Endothelial cell of umbilical vein (primary cell): ENCODE measurements at regions not wholly inside any gene's neighbourhood (a gene's known extent, or its start where the extent isn't known, plus 50 kb on each side); places are given as distances from the start of the nearest gene placed in this dataset.

Experiments
- BruUV-seq: library from RNA; stranded (reverse); fragments of 400-500 nt; replicated peaks from 2 replicates; lab custom pipeline; 2021; lab: Mats Ljungman, UMichigan
- CTCF ChIA-PET: fragments of 300-600, 350-600 bp; sonication (Branson Sonifier 250); formaldehyde crosslinking; loops from one replicate; lab custom pipeline; 2021; ENCODE audit warnings: antibody characterized with exemption, inconsistent platforms; lab: Charles Lee
- POLR2A ChIA-PET: fragments of 300-600, 350-600 bp; sonication (Branson Sonifier 250); formaldehyde crosslinking; loops from one replicate; lab custom pipeline; 2021; ENCODE audit warnings: antibody characterized with exemption, inconsistent platforms; lab: Charles Lee
- DNase-seq: peaks from one replicate; pipeline ENCODE4 v3.0.0-alpha.2; 2011; ENCODE audit warnings: low read depth, low spot score
- FAIRE-seq: peaks from 2 replicates; lab custom pipeline; 2011; peaks lifted over from hg19 to GRCh38; lab: Jason Lieb, UNC
- H2AFZ ChIP-seq: 2 replicates; pipeline ENCODE4 v1.6.0; 2012; ENCODE audit warnings: low read depth, low read length, control low read depth, inconsistent platforms
- H3K27ac ChIP-seq: 2 replicates; pipeline ENCODE4 v1.5.1; 2011; ENCODE audit warnings: low read depth, mild to moderate bottlenecking, control low read depth, low read length, moderate library complexity; ENCODE audit not compliant: insufficient read depth
- H3K27me3 ChIP-seq, 2 experiments: 2 replicates each; pipeline versions ENCODE4 v1.6.0 to v1.6.1; 2011; ENCODE audit warnings: low read length in 2 of 2, mixed read lengths in 1 of 2; ENCODE audit not compliant: control insufficient read depth in 2 of 2, insufficient read depth in 2 of 2
- H3K36me3 ChIP-seq, 2 experiments: 2 replicates in 1 of 2; 3 replicates in 1 of 2; pipeline ENCODE4 v1.5.1; 2011; ENCODE audit warnings: low read length in 2 of 2, mild to moderate bottlenecking in 1 of 2, moderate library complexity in 1 of 2; ENCODE audit not compliant: control insufficient read depth in 2 of 2, insufficient read depth in 2 of 2; ENCODE audit errors: extremely low read depth in 1 of 2
- H3K4me1 ChIP-seq: 3 replicates; pipeline ENCODE4 v1.5.1; 2011; ENCODE audit warnings: mild to moderate bottlenecking, low read length; ENCODE audit not compliant: control insufficient read depth, insufficient read depth; ENCODE audit errors: extremely low read depth
- H3K4me2 ChIP-seq: 2 replicates; pipeline ENCODE4 v1.6.1; 2011; ENCODE audit warnings: low read length, control low read depth, mixed read lengths; ENCODE audit not compliant: insufficient read depth
- H3K4me3 ChIP-seq, 3 experiments: fragments of 200-600 bp in 1 of 3; sonication (generic), shearing (Covaris generic) in 1 of 3; replicated peaks in 1 of 3; 2 replicates each; pipeline ENCODE4 v1.5.1; 2011 to 2016; ENCODE audit warnings: control low read depth in 3 of 3, low read length in 3 of 3, mild to moderate bottlenecking in 2 of 3, inconsistent platforms in 1 of 3, low read depth in 1 of 3, moderate library complexity in 1 of 3; ENCODE audit not compliant: insufficient read depth in 1 of 3
- H3K79me2 ChIP-seq: 2 replicates; pipeline ENCODE4 v1.6.0; 2012; ENCODE audit warnings: low read length, inconsistent platforms; ENCODE audit not compliant: control insufficient read depth, insufficient read depth
- H3K9ac ChIP-seq: replicated peaks from 2 replicates; pipeline ENCODE3; 2011; ENCODE audit warnings: low read length, control low read depth; ENCODE audit not compliant: insufficient read depth; ENCODE audit errors: extremely low read depth
- H3K9me1 ChIP-seq: replicated peaks from 3 replicates; pipeline ENCODE4 v1.6.0; 2011; ENCODE audit warnings: mild to moderate bottlenecking, low read length; ENCODE audit not compliant: control insufficient read depth, insufficient read depth; ENCODE audit errors: extremely low read depth
- H3K9me3 ChIP-seq: replicated peaks from 2 replicates; pipeline ENCODE4 v1.5.1; 2012; ENCODE audit warnings: low read length, inconsistent platforms; ENCODE audit not compliant: control insufficient read depth, insufficient read depth
- H4K20me1 ChIP-seq: replicated peaks from 2 replicates; pipeline ENCODE3; 2011; ENCODE audit warnings: mild to moderate bottlenecking, low read length; ENCODE audit not compliant: control insufficient read depth, insufficient read depth; ENCODE audit errors: extremely low read depth
- EZH2 ChIP-seq: IDR thresholded peaks from 2 replicates; pipeline ENCODE4 v1.6.1; 2012; ENCODE audit warnings: borderline replicate concordance, low read depth, mild to moderate bottlenecking, moderate library complexity, low read length, inconsistent platforms; ENCODE audit not compliant: severe bottlenecking
- FOS ChIP-seq: IDR thresholded peaks from 2 replicates; pipeline ENCODE4 v1.6.1; 2011; ENCODE audit warnings: mild to moderate bottlenecking, low read length, moderate library complexity, borderline replicate concordance; ENCODE audit not compliant: insufficient read depth
- GATA2 ChIP-seq: IDR thresholded peaks from 2 replicates; pipeline ENCODE4 v1.7.0; 2011; ENCODE audit warnings: low read depth, mild to moderate bottlenecking, moderate library complexity, mixed read lengths, low read length; ENCODE audit not compliant: insufficient read length, insufficient read depth
- JUN ChIP-seq: IDR thresholded peaks from 2 replicates; pipeline ENCODE4 v1.6.1; 2011; ENCODE audit warnings: borderline replicate concordance, low read depth; ENCODE audit not compliant: insufficient read length, insufficient read depth
- MYC ChIP-seq: IDR thresholded peaks from one replicate; pipeline ENCODE4 v1.6.1; 2011; ENCODE audit warnings: mild to moderate bottlenecking, low read depth, low read length
- POLR2A ChIP-seq: IDR thresholded peaks from 2 replicates; pipeline ENCODE4 v1.6.1; 2012; ENCODE audit warnings: low read depth, mild to moderate bottlenecking, control low read depth, low read length
- POLR2AphosphoS5 ChIP-seq: IDR thresholded peaks from 2 replicates; pipeline ENCODE4 v1.6.1; 2012; ENCODE audit warnings: low read depth, mild to moderate bottlenecking, control low read depth, low read length, moderate library complexity; ENCODE audit not compliant: insufficient read depth
- dilution Hi-C: fragments of 300-500 bp; cut with MboI; formaldehyde crosslinking; loops from one replicate; pipeline ENCODE4 v1.15.0; 2019; ENCODE audit warnings: low sequenced_read_pairs; ENCODE audit not compliant: extremely low pct_ligation_motif_present
- intact Hi-C: fragments of 100-400 bp; cut with micrococcal nuclease; formaldehyde crosslinking; loops from one replicate; pipeline ENCODE4 v1.10.0; 2022
- TF ChIP-seq, protein P1 (sequence below), 2 donors: IDR thresholded peaks; 1 replicate in 1 of 2; 2 replicates in 1 of 2; pipeline ENCODE4 v1.5.1; 2011; ENCODE audit warnings: low read length in 2 of 2, mild to moderate bottlenecking in 2 of 2, moderate library complexity in 2 of 2, control low read depth in 1 of 2, inconsistent platforms in 1 of 2, low read depth in 1 of 2; ENCODE audit not compliant: insufficient read depth in 1 of 2; ENCODE audit errors: extremely low read depth in 1 of 2
- TF ChIP-seq, protein P2 (sequence below): IDR thresholded peaks from 2 replicates; pipeline ENCODE4 v1.6.1; 2011; ENCODE audit not compliant: insufficient read depth, insufficient read length

- Histone ChIP-seq H3K79me2 (no peaks in the 10 kb centered on the region), H3K9ac (no peak overlapping the region), H3K36me3 (no peaks in the 10 kb centered on the region), H3K9me3 (no peaks in the 10 kb centered on the region), H4K20me1 (no peaks in the 10 kb centered on the region), H3K4me1 (no peaks in the 10 kb centered on the region), H3K4me3 (no peak overlapping the region), H3K9me1 (no peaks in the 10 kb centered on the region), H3K27me3 (no peaks in the 10 kb centered on the region), H2AFZ (no peak overlapping the region), H3K4me2 (no peak overlapping the region), H3K27ac (no peak overlapping the region)
- DNase-seq (no peak), FAIRE-seq (no peak)
- CTCF ChIA-PET: interaction anchor here (0.6 to 1.6 kb wide), 7 partner anchors 18 to 328 kb away, joined by 3 to 8 read pairs (median 3); no protein-coding TSS in a partner anchor
- no TSS peak for BruUV-seq
- intact Hi-C loops: no loop called here
- dilution Hi-C loops: no loop called here
- POLR2A ChIA-PET: no interaction called here
- no peak for TF ChIP-seq FOS
- no peak for TF ChIP-seq MYC
- no peak for TF ChIP-seq POLR2AphosphoS5
- no peak for TF ChIP-seq EZH2
- no peak for TF ChIP-seq POLR2A
- TF ChIP-seq, protein P1, sequence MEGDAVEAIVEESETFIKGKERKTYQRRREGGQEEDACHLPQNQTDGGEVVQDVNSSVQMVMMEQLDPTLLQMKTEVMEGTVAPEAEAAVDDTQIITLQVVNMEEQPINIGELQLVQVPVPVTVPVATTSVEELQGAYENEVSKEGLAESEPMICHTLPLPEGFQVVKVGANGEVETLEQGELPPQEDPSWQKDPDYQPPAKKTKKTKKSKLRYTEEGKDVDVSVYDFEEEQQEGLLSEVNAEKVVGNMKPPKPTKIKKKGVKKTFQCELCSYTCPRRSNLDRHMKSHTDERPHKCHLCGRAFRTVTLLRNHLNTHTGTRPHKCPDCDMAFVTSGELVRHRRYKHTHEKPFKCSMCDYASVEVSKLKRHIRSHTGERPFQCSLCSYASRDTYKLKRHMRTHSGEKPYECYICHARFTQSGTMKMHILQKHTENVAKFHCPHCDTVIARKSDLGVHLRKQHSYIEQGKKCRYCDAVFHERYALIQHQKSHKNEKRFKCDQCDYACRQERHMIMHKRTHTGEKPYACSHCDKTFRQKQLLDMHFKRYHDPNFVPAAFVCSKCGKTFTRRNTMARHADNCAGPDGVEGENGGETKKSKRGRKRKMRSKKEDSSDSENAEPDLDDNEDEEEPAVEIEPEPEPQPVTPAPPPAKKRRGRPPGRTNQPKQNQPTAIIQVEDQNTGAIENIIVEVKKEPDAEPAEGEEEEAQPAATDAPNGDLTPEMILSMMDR (IDR thresholded peaks at IDR 0.05; ENCODE audit: extremely low read depth in 1 of 2, insufficient read depth in 1 of 2, low read depth in 1 of 2, low read length in 2 of 2): no peak
- no peak for TF ChIP-seq JUN
- TF ChIP-seq, protein P2, sequence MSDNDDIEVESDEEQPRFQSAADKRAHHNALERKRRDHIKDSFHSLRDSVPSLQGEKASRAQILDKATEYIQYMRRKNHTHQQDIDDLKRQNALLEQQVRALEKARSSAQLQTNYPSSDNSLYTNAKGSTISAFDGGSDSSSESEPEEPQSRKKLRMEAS: no peak
- TF ChIP-seq GATA2: no peak
These were observed 69.2 kb downstream of the ANXA2R start for GRCh38 chr5:42970636-42971559.
